ENCODE measurements at regions not wholly inside any gene's neighbourhood (a gene's known extent, or its start where the extent isn't known, plus 50 kb on each side); places are given as distances from the start of the nearest gene placed in this dataset.
"Not testable (repeated sequence)": the region's sequence is repeated elsewhere in the genome, so short reads cannot be mapped to it uniquely, and the experiment has no call there.

- no peak for DNase-seq
Measured at GRCh38 chr12:105595440-105595839, 264.9 kb downstream of the C12orf75 start.

GRCh38 chr12:105596731-105597130, 266.2 kb downstream of the C12orf75 start:
- DNase-seq = no peak

- no peak for DNase-seq
Measured at GRCh38 chr12:105598031-105598430, 267.5 kb downstream of the C12orf75 start.

GRCh38 chr12:105600911-105601545, 270.5 kb downstream of the C12orf75 start:
- no peak for DNase-seq

GRCh38 chr12:105602312-105602711, 271.8 kb downstream of the C12orf75 start:
- DNase-seq = not testable (repeated sequence)

- DNase-seq = not testable (repeated sequence)
Measured at GRCh38 chr12:105604281-105604680, 273.8 kb downstream of the C12orf75 start.

- not testable (repeated sequence) for DNase-seq
Measured at GRCh38 chr12:105606613-105607012, 276.1 kb downstream of the C12orf75 start.

GRCh38 chr12:105609001-105609400, 278.5 kb downstream of the C12orf75 start:
- not testable (repeated sequence) for DNase-seq

GRCh38 chr12:105610459-105610858, 280.0 kb downstream of the C12orf75 start:
- no peak for DNase-seq

GRCh38 chr12:105611340-105611739, 280.8 kb downstream of the C12orf75 start:
- no peak for DNase-seq

- DNase-seq = no peak
Measured at GRCh38 chr12:105613269-105613668, 282.8 kb downstream of the C12orf75 start.

- no peak for DNase-seq
Measured at GRCh38 chr12:105613887-105614286, 283.4 kb downstream of the C12orf75 start.

GRCh38 chr12:105616971-105617540, 286.6 kb downstream of the C12orf75 start:
- no peak for DNase-seq

GRCh38 chr12:105622220-105622619, 291.7 kb downstream of the C12orf75 start:
- no peak for DNase-seq

- no peak for DNase-seq
Measured at GRCh38 chr12:105622846-105623736, 292.6 kb downstream of the C12orf75 start.

- DNase-seq = no peak
Measured at GRCh38 chr12:105626653-105627052, 296.2 kb downstream of the C12orf75 start.

- no peak for DNase-seq
Measured at GRCh38 chr12:105637470-105637869, 307.0 kb downstream of the C12orf75 start.

GRCh38 chr12:105640761-105641160, 310.3 kb downstream of the C12orf75 start:
- no peak for DNase-seq

- no peak for DNase-seq
Measured at GRCh38 chr12:105641749-105642148, 311.3 kb downstream of the C12orf75 start.

GRCh38 chr12:105644770-105645169, 314.3 kb downstream of the C12orf75 start:
- DNase-seq = no peak

- no peak for DNase-seq
Measured at GRCh38 chr12:105654606-105655005, 324.1 kb downstream of the C12orf75 start.

- DNase-seq = no peak
Measured at GRCh38 chr12:105658389-105658788, 327.9 kb downstream of the C12orf75 start.

- no peak for DNase-seq
Measured at GRCh38 chr12:105659355-105660075, 329.0 kb downstream of the C12orf75 start.

Data from NCI-H2081 (cell line).